Esophagus muscularis mucosa (tissue), 4 donors: ENCODE measurements at regions not wholly inside any gene's neighbourhood (a gene's known extent, or its start where the extent isn't known, plus 50 kb on each side); places are given as distances from the start of the nearest gene placed in this dataset.

Source experiments
- DNase-seq: peaks from one replicate; pipeline ENCODE4 v3.0.0-alpha.2; 2017; ENCODE audit errors: extremely low spot score
- H3K27ac ChIP-seq, 4 donors: fragments of 200-600 bp; sonication (generic); replicated peaks in 1 of 4; 1 replicate in 3 of 4; 2 replicates in 1 of 4; pipeline ENCODE4 v1.5.1; 2016 to 2019; ENCODE audit warnings: mild to moderate bottlenecking in 1 of 4
- H3K27me3 ChIP-seq, 4 donors: fragments of 200-600 bp; sonication (generic); one replicate each; pipeline versions ENCODE4 v1.5.1 to v1.6.0; 2016 to 2019
- H3K36me3 ChIP-seq, 4 donors: fragments of 200-600 bp; sonication (generic); one replicate each; pipeline ENCODE4 v1.5.1; 2016 to 2019
- H3K4me1 ChIP-seq, 4 donors: fragments of 200-600 bp; sonication (generic); one replicate each; pipeline ENCODE4 v1.5.1; 2016 to 2019
- H3K4me3 ChIP-seq, 4 donors: fragments of 200-600 bp; sonication (generic); 1 replicate in 2 of 4; 2 replicates in 2 of 4; pipeline ENCODE4 v1.5.1; 2016 to 2019; ENCODE audit warnings: mild to moderate bottlenecking in 4 of 4, moderate library complexity in 1 of 4
- H3K9me3 ChIP-seq, 4 donors: fragments of 200-600 bp; sonication (generic); 1 replicate in 3 of 4; 2 replicates in 1 of 4; pipeline ENCODE4 v1.5.1; 2016 to 2019
- EP300 ChIP-seq: sonication (generic); formaldehyde crosslinking; IDR thresholded peaks from one replicate; pipeline ENCODE4 v1.6.1; 2017; ENCODE audit warnings: antibody characterized with exemption
- POLR2A ChIP-seq: fragments of 450-650 bp; IDR thresholded peaks from one replicate; pipeline ENCODE4 v1.6.1; 2017; ENCODE audit warnings: antibody characterized with exemption, moderate library complexity, mild to moderate bottlenecking, low read depth
- POLR2AphosphoS5 ChIP-seq, 2 donors: sonication (generic); formaldehyde crosslinking; IDR thresholded peaks; one replicate each; pipeline ENCODE4 v1.6.1; 2017; ENCODE audit warnings: antibody characterized with exemption in 2 of 2
- WGBS: methylation state at CpG from one replicate; pipeline ENCODE4 v1.1.5; 2018; 5-methylcytosine and 5-hydroxymethylcytosine counted together
- intact Hi-C: fragments of 100-400 bp; cut with DNase I; formaldehyde crosslinking; loops from one replicate; pipeline ENCODE4 v1.15.1; 2023
- TF ChIP-seq, protein P1 (sequence below), 3 experiments: fragments of 200-600 bp in 2 of 3; fragments of 450-650 bp in 1 of 3; sonication (generic) in 2 of 3; IDR thresholded peaks; one replicate each; pipeline ENCODE4 v1.5.1; 2017 to 2019; ENCODE audit warnings: antibody characterized with exemption in 3 of 3, mild to moderate bottlenecking in 2 of 3, moderate library complexity in 1 of 3

- DNase-seq, result no peak
- Histone ChIP-seq H3K9me3 (no peaks in the 10 kb centered on the region), H3K27ac (no peak overlapping the region), H3K27me3 (no peaks in the 10 kb centered on the region), H3K36me3 (no peaks in the 10 kb centered on the region), H3K4me1 (no peaks in the 10 kb centered on the region), H3K4me3 (no peak overlapping the region)
- TF ChIP-seq, protein P1, sequence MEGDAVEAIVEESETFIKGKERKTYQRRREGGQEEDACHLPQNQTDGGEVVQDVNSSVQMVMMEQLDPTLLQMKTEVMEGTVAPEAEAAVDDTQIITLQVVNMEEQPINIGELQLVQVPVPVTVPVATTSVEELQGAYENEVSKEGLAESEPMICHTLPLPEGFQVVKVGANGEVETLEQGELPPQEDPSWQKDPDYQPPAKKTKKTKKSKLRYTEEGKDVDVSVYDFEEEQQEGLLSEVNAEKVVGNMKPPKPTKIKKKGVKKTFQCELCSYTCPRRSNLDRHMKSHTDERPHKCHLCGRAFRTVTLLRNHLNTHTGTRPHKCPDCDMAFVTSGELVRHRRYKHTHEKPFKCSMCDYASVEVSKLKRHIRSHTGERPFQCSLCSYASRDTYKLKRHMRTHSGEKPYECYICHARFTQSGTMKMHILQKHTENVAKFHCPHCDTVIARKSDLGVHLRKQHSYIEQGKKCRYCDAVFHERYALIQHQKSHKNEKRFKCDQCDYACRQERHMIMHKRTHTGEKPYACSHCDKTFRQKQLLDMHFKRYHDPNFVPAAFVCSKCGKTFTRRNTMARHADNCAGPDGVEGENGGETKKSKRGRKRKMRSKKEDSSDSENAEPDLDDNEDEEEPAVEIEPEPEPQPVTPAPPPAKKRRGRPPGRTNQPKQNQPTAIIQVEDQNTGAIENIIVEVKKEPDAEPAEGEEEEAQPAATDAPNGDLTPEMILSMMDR (IDR thresholded peaks at IDR 0.05), result no peak
- TF ChIP-seq EP300 (no peak), POLR2AphosphoS5 (IDR thresholded peaks at IDR 0.05) (no peak), POLR2A (no peak)
- 83% methylated on average over 1 of the region's 1 CpG for WGBS
- intact Hi-C loops, result no loop called here
These were observed 131.0 kb upstream of the RUNX1 start for GRCh38 chr21:35179990-35180540.

DNA sequence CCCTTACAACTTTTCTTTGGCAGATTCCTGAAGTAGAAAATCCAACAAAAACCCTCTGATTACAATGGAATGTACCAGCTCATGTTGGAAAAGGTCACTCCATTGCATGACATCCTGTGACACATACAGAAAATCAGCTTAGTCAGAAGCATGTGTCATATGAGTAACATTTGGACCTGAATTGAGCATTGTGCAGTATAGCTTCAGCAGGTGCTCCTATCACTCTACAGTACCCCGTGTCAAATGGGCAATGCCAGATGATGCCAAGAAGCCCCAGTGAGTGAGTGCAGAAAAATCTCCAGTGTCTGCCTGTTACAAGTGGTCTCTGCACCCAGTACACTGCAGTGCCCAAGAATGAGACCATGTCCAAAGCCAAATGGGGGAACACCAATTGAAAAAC lies 129.7 kb upstream of the RUNX1 start:
- WGBS, result 75% methylated on average over 1 of the region's 1 CpG
- H3K4me3 ChIP-seq, result no peak overlapping the region
- DNase-seq, result no peak
- TF ChIP-seq, protein P1 (IDR thresholded peaks at IDR 0.05), result no peak
- TF ChIP-seq POLR2AphosphoS5 (IDR thresholded peaks at IDR 0.05) (no peak), EP300 (no peak), POLR2A (no peak)
- no peaks in the 10 kb centered on the region for H3K27me3 ChIP-seq
- H3K9me3 ChIP-seq, result no peaks in the 10 kb centered on the region
- H3K27ac ChIP-seq, result no peak overlapping the region
- H3K36me3 ChIP-seq, result no peaks in the 10 kb centered on the region
- no peaks in the 10 kb centered on the region for H3K4me1 ChIP-seq
- intact Hi-C loops, result no loop called here

DNA sequence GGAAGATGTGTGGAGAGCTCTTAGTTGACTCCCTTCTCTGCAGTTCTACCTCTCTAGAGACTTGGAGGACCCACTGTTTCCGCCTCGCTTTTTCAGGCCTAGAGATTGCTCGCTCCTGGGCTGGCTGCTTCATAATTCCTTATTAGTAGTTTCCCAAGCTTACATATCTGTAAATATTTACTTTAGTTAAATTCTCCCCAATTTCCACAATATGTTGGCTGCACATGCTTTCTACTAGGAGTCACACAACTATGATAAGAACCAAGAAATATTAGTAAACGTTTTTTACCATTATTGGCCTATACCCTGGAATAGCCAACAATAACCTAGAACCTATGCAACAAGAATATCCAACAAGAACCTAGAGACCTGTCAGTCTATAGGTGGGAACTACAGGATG lies 129.0 kb upstream of the RUNX1 start:
- Histone ChIP-seq H3K27me3 (no peaks in the 10 kb centered on the region), H3K4me1 (no peaks in the 10 kb centered on the region), H3K9me3 (no peaks in the 10 kb centered on the region), H3K4me3 (no peak overlapping the region), H3K27ac (no peak overlapping the region), H3K36me3 (no peaks in the 10 kb centered on the region)
- WGBS, result 84% methylated on average over 4 of the region's 4 CpGs
- TF ChIP-seq, protein P1 (IDR thresholded peaks at IDR 0.05), result no peak
- TF ChIP-seq EP300 (no peak), POLR2A (no peak), POLR2AphosphoS5 (IDR thresholded peaks at IDR 0.05) (no peak)
- intact Hi-C loops, result no loop called here
- DNase-seq, result no peak

GRCh38 chr21:35172231-35172630 lies 123.1 kb upstream of the RUNX1 start:
- Histone ChIP-seq H3K27me3 (peaks cover 0 to 17% (median 0%) of the 10 kb centered on the region in 4 donors), H3K4me3 (no peak overlapping the region), H3K36me3 (no peaks in the 10 kb centered on the region), H3K27ac (no peak overlapping the region), H3K9me3 (no peaks in the 10 kb centered on the region), H3K4me1 (no peaks in the 10 kb centered on the region)
- WGBS, result 74% methylated on average over 2 of the region's 2 CpGs
- no peak for DNase-seq
- intact Hi-C loops, result no loop called here
- TF ChIP-seq, protein P1 (IDR thresholded peaks at IDR 0.05), result no peak
- no peak for TF ChIP-seq EP300
- no peak for TF ChIP-seq POLR2A
- no peak for TF ChIP-seq POLR2AphosphoS5 (IDR thresholded peaks at IDR 0.05)

- intact Hi-C loops, result no loop called here
- DNase-seq, result no peak
- H3K36me3 ChIP-seq, result no peaks in the 10 kb centered on the region
- no peak for TF ChIP-seq POLR2AphosphoS5 (IDR thresholded peaks at IDR 0.05)
- TF ChIP-seq EP300, result no peak
- TF ChIP-seq, protein P1 (IDR thresholded peaks at IDR 0.05), result no peak
- no peak for TF ChIP-seq POLR2A
- WGBS, result 63% methylated on average over 5 of the region's 5 CpGs
- H3K9me3 ChIP-seq, result no peaks in the 10 kb centered on the region
- peaks cover 0 to 26% (median 0%) of the 10 kb centered on the region in 4 donors for H3K27me3 ChIP-seq
- no peak overlapping the region for H3K4me3 ChIP-seq
- H3K27ac ChIP-seq, result no peak overlapping the region
- no peaks in the 10 kb centered on the region for H3K4me1 ChIP-seq
These were observed 122.3 kb upstream of the RUNX1 start for GRCh38 chr21:35171385-35171784.
